HUDEP-2 (cell line): ENCODE measurements at regions not wholly inside any gene's neighbourhood (a gene's known extent, or its start where the extent isn't known, plus 50 kb on each side); places are given as distances from the start of the nearest gene placed in this dataset.

Source experiments
- DNase-seq, 76 experiments: peaks; one replicate each; lab custom pipeline; 2025; ENCODE audit not compliant: unreplicated experiment in 76 of 76; lab: John Stamatoyannopoulos, UW

- no peak for DNase-seq
These were observed 97.8 kb upstream of the TMEM168 start for GRCh38 chr7:112887976-112888375.

- DNase-seq: no peak
These were observed 97.1 kb upstream of the TMEM168 start for GRCh38 chr7:112887337-112887736.

GRCh38 chr7:112886208-112886607 is 96.0 kb upstream of the TMEM168 start:
- no peak for DNase-seq

GRCh38 chr7:112882991-112883390 is 92.8 kb upstream of the TMEM168 start:
- peak in 1 of 76 experiments; percentile 18 for DNase-seq

- DNase-seq: no peak
These were observed 92.3 kb upstream of the TMEM168 start for GRCh38 chr7:112882511-112882910.

DNA sequence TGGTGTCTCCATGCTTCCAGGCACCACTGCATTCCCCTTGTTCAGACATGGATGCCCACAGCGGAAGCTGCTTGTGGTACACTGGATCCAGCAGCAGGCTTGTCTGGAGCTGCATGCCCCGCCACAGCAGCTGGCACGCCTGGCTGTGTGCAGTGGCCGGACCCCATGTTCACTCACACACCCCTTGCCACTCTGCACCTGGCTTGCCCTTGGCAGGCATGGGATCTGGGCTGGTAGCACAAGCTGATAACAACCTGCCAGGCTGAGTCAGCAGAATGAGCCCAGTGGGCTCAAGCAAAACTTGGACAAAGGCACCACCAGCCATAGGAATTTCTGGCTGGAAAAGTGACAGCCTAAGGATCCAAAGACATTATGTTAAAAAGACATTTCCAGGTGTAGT is 91.8 kb upstream of the TMEM168 start:
- DNase-seq: peak in 11 of 76 experiments; percentile 2 to 52 (median 11)

DNA sequence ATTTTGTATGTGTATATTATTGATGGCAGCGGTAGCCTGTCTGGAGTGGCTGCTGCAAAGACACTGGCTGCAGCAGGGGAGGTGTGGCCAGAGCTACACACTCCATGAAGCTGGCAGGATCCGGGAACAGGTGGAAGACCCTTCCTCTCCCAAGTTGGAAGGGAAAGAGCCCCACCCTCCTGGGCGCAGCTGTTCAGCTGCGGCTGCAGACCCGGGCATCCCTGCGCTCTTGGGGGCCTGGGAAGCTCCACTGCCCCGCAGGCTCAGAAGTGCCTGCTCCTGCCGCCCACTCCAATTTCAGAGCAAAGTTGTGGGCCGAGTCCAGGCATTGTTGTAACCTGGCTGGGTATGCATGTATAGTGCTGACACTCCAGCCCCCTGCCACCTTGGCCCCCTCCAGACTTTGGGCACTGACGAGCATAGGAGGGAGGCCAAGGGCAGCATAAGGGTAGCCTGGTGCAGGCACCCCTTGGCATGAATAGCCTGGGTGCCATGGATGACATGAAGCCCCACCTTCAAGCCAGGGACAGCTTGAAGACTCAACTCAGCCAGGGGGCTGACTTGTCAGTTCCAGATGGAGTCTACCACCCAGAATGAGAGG is 90.7 kb upstream of the TMEM168 start:
- no peak for DNase-seq

DNA sequence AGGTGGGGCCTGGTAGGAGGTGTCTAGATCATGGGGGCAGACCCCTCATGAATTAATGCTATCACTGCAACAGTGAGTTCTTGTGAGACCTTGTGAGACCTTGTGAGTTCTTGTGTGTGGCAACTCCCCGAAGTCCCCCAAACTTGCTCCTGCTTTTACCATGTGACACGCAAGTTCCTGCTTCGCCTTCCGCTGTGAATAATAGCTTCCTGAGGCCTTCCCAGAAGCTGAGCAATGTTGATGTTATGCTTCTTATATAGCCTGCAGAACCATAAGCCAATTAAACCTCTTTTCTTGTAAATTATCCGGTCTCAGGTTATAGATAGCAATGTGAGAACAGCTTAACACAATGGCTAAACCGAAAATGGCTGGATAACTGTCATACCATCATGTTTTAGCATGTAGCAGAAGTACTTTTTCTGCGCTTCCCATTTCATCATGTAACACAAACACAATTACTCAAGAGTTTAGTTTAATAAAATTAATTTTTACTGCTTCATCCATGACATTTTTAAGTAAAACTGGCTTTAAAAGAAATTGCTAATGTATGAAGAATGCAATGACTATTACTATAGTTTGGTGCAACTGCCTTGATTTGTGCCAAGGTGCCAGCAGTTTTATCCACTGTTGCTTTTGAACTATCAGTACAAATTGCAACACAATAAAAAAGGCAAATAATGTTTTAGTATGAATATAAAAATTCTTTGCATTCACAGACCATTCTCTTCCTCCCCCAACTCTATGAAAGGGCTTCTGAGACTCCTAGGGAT is 87.7 kb upstream of the TMEM168 start:
- no peak for DNase-seq

- no peak for DNase-seq
These were observed 86.7 kb upstream of the TMEM168 start for GRCh38 chr7:112876877-112877276.

DNA sequence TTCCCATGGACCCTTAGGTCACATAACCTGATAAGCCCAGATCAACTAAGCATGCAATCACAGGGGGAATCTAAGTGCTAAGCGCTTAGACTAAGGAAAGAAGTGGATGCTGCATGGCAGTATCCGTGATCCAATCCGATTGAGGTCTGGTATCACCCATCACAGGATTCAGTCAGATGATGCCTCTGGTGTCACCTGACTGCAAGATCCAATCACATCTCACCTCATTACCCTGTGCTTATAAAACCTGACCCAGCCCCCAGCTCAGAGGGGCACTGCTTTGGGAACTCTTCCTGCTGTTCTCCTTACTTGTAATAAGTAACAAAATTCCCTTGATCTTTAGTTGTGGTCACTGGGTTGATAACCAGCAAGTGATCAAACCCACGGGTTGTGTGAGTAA is 84.7 kb upstream of the TMEM168 start:
- DNase-seq: no peak

- DNase-seq: peak in 13 of 76 experiments; percentile 5 to 70 (median 23)
These were observed 83.8 kb upstream of the TMEM168 start for GRCh38 chr7:112873831-112874553.

DNA sequence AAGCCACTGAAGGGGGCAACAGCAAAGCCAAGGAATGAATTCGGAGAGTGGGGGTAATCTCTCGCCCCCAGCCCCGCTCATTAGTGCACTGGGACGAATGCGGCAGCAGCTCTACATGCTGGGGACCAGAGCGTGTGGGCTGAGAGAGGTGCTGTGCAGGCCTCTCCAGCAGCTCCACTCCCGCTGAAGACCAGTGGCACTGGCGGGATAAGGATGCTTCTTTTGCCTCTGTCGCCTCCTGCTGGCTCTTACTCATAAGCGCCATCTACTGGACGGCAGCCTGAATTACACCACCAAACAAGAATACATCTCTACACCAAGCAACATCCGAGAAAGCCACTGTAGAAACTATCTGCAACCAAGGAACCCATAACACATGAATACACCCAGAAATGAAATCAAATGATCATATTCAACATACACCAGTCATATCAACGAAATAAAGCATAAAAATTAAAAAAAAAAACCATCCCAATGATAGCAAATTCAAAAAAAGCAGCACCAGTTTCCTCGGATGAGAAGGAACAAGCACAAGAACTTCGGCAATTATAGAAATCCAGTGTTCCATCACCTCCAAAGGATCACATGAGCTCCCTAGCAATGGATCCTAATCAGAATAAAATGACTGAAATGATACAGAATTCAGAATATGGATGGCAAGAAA is 79.0 kb upstream of the TMEM168 start:
- DNase-seq: peak in 61 of 76 experiments; percentile 2 to 74 (median 26)

DNA sequence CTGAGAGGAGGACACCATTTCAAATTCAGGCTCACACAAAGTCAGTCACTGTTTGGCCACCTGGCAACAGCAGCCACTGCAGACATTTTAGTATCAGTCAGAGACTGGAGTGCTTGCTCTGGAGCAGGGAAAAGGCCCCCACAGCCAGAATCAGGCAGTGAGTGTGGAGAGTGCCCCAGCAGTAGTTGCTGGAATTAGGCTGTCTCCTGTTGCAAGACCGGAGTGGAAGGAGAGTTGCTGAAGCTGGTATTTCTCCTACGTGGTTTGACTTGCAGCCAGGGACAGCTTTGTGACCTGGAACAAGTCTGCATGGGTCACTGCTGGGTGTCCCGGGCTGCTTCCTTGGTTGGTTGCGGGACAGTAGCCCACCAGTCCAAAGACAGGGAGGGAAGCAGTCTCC is 78.4 kb upstream of the TMEM168 start:
- DNase-seq: no peak

GRCh38 chr7:112866424-112866823 is 76.2 kb upstream of the TMEM168 start:
- DNase-seq: no peak

- DNase-seq: no peak
These were observed 74.2 kb upstream of the TMEM168 start for GRCh38 chr7:112864380-112864779.

DNA sequence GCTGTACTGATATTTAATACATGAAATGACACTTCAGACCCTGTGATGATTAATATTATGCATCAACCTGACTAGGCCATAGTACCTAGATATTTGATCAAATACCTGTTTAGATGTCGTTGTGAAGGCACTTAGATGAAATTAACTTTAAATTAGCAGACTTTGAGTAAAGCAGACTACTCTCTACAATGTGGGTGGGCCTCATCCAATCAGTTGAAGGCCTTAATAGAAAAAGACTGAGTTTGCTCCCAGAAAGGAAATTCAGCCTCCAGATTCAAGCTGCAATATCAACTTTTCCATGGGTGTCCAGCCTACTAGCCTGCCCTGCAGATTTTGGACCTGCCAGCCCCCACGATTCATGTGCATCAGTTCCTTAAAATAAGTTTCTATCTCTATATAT is 68.6 kb upstream of the TMEM168 start:
- no peak for DNase-seq

DNA sequence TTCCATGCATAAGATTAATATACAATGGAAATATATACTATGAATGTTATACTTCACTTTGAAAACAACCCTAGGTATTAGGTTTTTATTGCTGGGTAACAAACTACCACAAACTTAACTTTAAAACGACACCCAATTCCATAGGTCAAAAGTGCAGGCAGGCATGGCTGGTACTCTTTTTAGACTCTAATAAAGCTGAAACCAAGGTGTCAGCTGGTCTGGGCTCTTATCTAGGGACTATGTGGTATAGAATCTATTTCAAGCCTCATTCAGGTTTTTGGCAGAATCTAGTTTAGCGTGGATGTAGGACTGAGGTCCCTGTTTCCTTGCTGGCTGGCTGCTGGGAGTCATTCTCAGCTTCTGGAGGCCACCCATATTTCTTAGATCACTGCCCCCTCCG is 65.0 kb upstream of the TMEM168 start:
- DNase-seq: no peak

DNA sequence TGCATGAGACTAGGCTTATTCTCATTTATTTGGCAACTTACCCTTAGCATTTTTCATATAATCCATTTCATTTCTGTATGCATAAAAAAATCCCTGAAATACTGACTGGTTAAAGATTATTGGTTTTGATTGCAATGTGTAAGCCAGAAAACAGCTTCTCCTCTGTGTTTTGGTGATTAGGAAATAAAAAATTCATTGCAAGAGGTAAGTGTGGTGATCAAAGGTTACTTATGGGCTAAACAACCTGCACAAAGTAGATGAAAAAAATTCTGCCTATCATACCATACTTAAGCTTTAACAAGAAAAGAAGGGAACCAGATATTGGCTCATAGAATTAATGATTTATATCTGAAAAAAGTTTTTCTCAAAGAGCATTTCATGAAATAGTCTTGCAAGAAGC is 64.0 kb upstream of the TMEM168 start:
- no peak for DNase-seq

GRCh38 chr7:112853422-112853821 is 63.2 kb upstream of the TMEM168 start:
- no peak for DNase-seq

DNA sequence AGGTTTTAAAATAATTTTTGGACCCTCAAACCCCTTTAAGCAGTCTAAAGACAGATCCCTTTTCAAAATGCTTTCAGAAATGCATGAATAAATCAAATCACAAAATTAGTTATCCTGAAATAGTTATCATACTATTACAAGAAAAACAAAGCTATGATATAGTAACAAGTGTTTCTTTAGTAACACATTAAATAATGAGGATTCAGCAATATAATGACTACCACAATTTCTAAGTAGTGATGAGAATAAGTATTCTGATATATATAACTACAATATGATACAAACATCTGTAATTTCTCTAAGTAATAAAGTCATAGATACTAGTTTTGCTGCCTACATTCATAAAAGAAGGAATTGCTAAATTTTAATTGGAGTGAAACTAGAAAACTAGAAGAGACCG is 53.0 kb upstream of the TMEM168 start:
- DNase-seq: no peak
